SIG-M5 treated with dmso at 0.1 percent for 504 hours (cell line): ENCODE measurements at regions not wholly inside any gene's neighbourhood (a gene's known extent, or its start where the extent isn't known, plus 50 kb on each side); places are given as distances from the start of the nearest gene placed in this dataset.
"Not testable (repeated sequence)": the region's sequence is repeated elsewhere in the genome, so short reads cannot be mapped to it uniquely, and the experiment has no call there.

Source experiments
- DNase-seq: peaks from one replicate; lab custom pipeline; 2025; ENCODE audit not compliant: unreplicated experiment; lab: John Stamatoyannopoulos, UW

DNA sequence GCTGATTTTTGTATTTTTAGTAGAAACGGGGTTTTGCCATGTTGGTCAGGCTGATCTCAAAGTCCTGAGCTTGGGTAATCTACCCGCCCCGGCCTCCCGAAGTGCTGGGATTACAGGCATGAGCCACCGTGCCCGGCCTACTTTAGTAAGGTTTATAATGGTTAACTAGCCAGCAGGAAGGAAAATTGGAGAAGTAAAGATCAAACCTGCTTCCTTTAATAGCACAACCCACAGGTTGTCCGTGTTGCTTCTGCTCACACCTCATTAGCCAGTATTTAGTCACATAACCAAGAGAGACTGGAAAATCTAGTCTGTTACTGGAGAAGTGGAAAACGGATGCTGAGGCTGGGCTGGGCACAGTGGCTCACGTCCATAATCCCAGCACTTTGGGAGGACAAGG lies 51.9 kb upstream of the TBL1XR1 start:
- no peak for DNase-seq

DNA sequence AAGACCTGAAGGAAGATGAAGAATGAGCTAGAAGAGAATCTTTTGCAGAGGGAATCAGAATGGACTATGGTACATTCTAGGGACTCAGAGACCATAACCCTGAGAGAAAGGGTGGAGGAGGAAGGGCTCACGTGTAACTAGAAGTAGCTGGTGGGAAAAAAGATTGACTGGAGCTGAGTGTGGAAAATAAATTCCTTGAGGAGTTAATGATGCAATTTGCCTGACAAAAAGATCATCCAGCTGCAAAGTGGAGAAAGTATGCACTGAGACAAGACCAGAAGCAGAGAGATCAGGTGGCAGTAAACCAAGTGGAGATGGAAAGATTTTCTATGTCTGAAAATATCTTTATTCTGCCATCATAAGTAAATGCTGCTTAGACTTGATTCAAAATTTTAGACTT lies 52.9 kb upstream of the TBL1XR1 start:
- no peak for DNase-seq

DNA sequence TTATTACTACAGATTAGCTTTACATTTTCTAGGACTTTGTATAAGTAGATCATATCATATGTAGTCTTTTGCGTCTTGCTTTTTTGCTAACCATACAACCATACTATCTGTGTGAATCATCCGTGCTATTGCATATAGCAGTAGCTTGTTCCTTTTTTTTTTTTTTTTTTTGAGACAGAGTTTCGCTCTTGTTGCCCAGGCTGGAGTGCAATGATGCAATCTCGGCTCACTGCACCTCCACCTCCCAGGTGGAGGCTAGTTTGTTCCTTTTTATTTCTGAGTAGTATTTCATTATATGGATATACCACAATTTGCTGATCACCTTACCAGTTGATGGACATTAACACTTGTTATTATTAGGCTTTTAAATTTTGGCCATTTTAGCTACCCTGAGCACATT lies 54.5 kb upstream of the TBL1XR1 start:
- DNase-seq: peak; percentile 73

DNA sequence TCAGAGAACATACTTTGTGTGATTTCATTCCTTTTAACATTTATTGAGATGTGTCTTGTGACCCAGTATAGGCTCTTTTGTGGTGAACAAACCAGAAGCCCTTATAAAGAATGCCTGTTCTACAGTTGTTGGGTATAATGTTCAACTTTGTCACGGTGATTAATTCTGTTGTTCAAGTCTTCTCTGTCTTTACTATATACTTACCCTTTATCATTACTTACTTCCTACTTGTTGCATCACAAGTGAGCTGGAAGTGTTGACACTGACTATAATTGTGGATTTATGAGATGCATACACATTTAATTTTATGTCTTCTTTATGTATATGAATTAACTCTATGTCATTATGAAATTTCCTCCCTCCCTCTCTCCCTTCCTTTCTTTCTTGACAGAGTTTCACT lies 59.7 kb upstream of the TBL1XR1 start:
- DNase-seq: no peak

DNA sequence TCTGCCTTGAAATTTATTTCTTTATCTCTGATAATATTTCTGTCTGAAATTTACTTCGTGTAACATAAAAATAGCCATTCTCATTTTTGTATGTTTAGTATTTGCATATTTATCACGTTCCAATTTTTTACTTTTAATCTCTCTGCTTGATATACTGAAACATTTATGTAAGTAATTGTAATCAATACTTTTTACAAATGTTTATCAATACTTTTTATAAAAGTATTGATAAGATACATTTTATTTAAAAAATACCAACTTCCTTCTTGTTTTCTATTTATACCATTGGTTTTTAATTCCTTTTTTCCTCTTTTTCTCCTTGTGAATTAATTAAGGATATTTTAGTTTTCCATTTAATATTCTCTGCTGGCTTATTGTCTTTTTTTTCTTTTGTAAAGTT lies 60.3 kb upstream of the TBL1XR1 start:
- DNase-seq: no peak

DNA sequence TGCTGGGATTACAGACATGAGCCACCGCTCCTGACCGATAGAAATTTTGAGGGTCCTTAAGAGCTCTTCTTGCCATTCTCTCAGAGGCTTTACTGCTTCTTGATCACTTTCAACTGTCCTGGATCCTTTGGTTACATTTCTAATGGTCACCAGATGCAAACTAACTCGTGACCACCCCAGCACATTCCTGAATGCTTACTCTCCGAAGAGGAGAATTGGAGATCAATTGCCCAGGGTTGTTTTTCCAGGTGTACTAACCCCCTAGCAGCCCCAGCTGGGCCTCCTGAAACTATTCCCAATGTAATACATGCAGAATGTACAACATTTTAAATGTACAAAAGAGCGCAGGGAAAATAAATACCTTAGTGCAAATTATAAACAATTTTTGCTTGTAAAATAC lies 65.1 kb upstream of the TBL1XR1 start:
- DNase-seq: no peak

DNA sequence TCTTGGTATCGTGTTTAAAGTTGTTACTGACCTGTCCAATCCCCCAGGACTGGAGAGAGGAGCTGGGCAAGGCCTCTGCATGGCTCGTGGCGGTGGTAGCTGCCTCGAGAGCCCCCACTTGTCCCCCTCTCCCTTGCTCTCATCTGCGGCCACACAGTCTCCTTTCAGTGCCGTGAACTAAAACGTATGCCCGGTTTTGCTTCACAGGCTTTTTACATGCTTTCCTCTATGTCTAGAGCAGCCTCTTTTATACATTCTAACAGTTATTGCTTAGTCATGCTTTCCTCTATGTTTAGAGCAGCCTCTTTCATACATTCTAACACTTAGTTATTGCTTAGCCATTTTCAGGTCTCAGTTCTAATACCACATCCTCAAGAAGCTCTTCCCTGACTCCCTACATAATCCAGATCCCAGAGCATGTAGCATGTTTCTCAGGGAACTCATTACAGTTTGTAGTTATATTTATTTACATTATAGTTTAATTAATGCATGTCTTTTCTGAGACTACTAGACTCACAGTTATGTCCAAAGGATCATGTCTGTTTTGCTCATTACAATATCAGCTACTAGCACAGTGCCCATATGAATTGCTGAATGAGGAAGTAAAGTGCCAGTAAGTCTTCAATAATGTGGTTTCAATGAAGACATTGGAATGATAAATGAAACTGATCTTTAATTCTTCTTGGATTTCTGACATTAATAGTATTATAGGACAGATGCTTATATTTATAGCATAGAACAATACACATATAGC lies 66.5 kb upstream of the TBL1XR1 start:
- DNase-seq: peak; percentile 46

DNA sequence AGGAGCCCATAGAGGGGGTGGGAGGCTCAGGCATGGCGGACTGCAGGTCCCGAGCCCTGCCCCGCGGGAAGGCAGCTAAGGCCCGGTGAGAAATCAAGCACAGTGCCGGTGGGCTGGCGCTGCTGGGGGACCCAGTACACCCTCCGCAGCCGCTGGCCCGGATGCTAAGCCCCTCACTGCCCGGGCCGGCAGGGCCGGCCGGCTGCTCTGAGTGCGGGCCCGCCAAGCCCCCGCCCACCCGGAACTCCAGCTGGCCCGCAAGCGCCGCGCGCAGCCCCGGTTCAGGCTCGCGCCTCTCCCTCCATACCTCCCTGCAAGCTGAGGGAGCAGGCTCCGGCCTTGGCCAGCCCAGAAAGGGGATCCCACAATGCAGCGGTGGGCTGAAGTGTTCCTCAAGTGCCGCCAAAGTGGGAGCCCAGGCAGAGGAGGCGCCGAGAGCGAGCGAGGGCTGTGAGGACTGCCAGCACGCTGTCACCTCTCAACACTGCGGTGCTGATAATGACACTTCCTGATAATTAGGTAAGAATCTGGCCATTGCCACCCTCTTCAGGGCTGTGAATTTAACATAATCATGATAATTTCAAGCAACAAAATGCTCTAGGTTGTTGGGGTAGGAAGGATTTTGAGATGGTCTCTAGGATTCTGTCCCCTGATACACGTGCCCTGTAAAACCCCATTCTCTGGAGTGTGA lies 74.7 kb upstream of the TBL1XR1 start:
- DNase-seq: not testable (repeated sequence)

DNA sequence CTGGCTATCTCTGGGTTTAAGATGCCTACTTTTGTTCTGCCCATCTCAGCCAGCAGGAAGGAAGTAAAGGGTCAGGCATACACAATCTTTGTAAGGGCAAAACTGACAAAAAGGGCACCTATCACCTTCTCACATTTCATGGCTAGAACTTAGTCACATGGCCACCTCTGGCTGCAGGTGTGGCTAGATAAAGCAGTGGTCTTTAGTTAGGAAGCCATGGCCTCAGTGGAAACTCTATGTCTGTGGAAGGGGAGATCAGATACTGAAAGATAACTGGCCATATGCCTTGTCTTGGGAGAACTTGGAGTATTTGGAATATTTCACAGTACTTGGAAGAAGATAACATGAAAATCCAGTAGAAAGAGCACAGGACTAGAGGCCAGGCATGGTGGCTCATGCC lies 80.7 kb upstream of the TBL1XR1 start:
- DNase-seq: no peak

DNA sequence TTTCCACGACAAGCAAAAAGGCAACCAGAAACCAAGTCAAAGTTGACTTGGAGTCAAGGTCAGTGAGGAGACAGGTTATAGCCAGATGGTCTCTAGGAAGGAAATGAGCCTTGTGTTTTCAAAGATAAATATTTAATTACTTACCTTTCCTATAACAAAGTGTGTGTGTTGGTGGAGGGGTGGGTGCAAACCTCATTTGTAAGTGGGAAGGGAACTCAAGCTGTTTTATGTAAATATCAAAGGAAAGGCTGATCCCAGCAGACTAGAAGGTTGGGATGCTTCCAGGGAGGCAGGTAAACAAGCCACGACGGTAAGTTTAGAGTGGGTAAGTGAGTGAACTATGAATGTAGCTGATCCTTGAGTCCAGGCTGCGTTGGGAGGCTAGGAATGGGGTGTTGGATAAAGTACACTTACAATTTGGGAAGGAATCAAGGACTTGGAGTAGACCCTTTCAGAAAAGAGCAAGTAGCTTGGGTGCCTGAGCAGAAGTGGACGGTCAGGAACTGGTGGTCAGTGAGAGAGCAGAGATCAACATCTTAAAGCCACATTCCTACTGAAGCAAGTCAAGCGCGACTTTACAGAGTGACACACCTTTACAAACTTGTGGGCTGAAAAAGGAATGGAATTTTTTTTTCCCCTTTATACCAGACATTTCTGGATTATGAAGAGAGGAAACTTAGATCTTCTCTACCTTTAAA lies 82.0 kb upstream of the TBL1XR1 start:
- no peak for DNase-seq

DNA sequence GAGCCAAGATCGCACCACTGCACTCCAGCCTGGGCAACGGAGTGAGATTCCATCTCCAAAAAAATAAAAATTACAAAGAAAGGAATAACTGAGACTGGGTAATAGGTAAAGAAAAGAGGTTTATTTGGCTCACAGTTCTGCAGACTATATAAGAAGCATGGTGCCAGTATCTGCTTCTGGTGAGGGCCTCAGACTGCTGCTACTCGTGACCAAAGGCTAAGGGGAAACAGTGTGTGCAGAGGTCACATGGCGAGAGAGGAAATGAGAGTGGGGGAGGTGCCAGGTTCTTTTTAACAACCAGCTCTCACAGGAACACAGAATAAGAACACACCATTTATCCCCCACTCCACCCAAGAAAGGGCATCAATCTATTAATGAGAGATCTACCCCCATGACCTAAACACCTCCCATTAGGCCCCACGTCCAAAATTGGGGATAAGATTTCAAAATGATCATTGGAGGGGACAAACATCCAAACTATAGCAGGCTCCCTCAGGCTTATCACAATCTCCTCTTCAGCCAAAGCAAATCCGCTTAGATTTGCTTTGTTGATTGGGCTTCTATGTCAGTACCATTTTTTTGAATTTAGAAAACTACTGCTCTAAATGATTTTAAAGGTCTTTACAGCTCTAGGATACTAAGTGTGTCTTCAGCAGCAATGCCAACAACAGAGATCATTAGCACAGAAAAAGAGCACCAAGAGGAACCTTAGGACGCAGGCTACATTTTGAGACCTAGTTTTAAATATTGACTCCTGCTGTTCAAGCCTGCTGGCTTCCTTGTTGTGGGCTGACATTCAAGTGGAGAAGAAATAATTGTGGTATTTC lies 84.2 kb upstream of the TBL1XR1 start:
- no peak for DNase-seq

DNA sequence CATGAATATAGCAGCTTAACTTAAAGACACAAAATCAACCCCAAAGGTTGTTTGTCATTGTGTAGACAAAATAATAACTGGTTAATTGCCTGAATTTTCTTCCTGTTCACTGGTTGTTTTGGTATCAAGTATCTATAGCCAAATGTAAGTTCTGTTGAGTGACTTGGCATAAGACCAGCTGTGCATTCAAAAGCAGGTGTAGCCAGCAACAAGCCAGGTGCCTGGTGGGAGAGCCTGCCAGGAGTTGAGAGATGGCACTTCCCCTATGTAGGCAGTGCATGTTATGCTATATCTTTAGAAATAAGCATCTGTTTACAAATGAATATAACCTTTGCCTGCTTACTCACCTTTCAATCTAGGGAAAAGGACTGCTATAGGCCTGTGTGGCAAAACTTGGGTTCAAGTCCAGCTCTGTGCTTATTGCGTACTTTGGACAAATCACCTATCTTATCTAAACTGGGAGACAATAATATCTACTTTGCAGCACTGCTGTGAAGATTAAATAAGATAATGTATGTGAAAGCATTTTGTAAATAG lies 84.9 kb upstream of the TBL1XR1 start:
- DNase-seq: no peak

DNA sequence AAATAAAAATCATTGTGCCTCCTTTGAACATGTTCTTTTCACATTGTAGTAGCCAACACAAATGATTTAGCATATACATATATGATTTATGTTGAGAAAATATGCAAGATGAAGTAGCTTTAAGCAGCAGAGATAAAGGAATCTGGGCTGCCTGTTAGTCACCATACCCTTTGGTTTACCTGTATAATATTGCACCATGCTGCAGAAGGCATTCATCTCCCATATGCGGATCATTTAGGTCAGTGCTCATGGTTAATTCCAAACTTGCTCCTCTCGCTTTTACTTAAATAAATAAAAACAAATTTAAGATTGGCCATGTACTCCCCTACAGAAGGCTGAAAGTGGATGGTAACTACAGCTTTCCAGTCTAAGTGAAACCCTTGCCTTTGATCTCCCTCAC lies 86.7 kb upstream of the TBL1XR1 start:
- DNase-seq: no peak

DNA sequence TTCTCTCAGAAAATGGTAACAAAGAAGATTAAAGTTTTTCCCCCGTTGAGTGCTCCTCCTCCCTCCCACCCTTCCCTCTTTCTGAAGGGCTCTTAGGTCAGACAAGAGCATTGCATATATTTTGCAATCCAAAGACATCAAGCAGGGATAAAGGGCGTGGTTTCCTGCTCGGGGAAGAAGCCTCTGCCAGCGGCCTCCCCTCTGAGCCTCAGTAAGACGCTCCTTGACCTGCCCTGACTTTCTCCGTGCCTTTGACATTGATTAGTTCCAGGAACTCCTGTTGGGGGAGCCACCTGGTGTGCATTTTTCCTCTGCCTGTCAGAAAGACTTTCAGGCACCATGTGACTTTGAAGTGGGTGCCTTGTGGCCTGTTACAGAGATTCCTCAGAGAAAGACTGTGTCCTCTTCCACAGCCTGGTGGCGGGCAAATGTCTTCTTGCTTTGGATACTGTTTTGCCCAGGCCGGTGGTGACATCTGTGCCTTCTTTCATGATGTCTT lies 87.2 kb upstream of the TBL1XR1 start:
- peak; percentile 92 for DNase-seq

DNA sequence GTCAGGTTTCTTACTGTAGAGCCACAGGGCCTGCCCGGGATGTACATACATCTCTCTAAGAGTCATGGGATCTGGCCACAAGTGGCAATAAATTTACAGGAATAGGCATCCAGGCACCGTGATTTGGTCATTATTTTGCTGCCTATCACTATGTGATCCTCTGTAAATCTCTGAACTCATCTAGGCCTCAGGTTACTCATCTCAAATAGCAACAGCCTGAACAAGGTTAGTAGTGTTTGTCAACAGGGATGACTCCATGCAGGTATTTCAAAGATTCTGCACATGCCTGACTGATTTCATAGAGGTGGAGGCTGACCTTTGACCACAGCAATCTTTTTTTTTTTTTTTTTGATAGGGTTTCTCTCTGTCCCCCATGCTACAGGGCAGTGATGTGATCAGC lies 88.8 kb upstream of the TBL1XR1 start:
- no peak for DNase-seq

DNA sequence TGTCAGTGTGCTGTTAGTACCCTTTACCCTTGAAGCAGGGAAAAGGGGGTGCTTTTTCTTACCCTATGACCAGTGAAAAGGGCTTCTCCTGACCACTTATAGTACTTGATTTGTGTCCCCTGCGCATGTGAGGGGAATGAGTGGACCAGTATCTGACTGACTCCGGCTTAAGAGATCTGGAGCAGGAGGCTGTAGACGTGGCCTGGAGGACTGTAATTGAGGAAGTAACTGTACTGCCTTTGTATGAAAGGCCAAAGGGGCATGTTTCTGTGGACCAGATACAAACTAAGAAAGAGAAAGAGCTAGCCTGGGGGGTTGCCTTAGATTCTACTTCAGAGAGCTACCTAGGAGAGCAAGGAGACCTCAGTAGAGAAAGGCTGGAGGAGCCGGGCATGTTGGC lies 89.9 kb upstream of the TBL1XR1 start:
- peak; percentile 15 for DNase-seq

DNA sequence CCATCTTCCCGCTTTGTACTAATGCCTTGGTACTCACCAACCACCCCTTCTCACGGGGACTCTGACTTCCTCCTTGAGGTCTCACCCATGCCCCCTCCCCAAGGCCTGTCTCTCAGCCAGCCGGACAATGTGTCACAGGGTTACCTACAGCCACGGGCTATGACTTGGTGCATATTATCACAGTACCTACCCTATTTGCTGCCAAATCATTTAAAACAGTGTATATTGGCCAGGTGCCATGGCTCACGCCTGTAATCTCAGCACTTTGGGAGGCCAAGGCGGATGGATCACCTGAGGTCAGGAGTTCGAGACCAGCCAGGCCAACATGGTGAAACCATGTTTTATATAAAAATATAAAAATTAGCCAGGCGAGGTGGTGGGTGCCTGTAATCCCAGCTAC lies 93.4 kb upstream of the TBL1XR1 start:
- no peak for DNase-seq

DNA sequence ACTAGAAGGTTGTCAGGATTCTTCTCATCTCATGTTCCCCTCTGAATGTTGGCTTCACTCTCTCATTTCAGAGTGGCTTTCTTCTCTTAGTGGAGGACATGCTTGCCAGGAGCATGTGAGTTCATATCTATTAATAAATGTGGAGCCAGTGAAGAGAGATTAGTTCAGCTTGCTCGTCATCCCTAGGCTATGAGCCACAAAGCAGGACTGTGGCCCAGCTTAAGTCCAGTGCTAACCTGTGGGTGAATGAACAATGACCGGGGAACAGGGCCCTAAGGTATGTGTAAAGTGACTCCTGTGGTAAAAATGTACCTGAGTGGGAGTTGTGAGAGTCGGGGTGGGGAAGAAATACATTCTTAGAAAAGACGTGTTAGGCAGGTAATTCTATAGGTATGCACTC lies 96.9 kb upstream of the TBL1XR1 start:
- DNase-seq: no peak

DNA sequence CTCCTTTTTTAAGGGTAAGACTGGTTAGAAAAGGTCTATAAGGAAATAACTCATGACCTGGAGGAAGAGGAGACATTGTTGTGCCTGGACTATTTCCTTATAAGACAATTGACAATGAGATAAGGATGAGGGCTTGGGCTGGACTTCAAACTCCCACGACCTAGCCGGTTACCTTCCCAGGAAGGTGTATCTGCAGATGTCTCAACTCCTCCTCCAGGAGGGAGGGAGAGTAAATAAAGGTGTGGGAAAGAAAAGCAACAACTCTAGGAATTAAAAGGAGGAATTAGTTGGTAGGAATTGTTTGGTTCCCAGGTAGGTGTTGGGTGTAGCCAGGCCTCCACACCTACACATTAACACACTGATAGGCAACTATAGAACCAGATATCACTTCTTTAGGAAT lies 97.8 kb upstream of the TBL1XR1 start:
- no peak for DNase-seq

DNA sequence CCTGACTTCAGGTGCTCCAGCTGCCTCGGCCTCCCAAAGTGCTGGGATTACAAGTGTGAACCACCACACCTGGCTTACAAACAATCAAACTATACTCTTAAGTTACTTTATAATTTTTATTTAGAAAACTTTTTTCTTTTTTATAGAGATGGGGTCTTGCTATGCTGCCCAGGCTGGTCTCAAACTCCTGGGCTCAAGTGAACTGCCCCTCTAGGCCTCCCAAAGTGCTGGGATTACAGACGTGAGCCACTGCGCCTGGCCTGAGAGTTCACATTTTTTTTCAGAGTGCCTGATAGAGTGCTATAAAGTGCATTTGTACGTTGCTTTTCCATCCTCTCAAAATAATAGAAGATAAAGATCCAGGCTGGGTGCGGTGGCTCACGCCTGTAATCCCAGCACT lies 102.0 kb upstream of the TBL1XR1 start:
- no peak for DNase-seq
